ENCODE measurements at regions not wholly inside any gene's neighbourhood (a gene's known extent, or its start where the extent isn't known, plus 50 kb on each side); places are given as distances from the start of the nearest gene placed in this dataset.

DNA sequence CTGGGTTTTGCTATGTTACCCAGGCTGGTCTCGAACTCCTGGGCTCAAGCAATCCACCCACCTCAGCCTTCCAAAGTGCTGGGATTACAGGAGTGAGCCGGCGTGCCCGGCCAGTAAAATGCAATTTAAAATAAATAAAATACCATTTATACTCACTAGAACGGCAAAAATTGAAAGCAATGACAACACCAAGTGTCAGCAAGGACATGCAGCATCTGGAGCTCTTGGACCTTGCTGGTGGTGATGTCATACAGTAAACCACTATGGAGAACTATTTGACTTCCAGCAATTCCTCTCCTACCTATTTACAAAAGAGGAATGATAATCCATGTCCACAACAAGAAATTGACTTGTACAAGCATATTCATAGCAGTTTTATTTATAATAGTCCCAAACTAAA lies 105.7 kb upstream of the PHACTR1 start:
- no peak overlapping the region for H3K9ac ChIP-seq (ENCODE audit: control insufficient read depth, extremely low read depth, insufficient read depth, low read length)
- H3K9me1 ChIP-seq (ENCODE audit: control insufficient read depth, extremely low read depth, insufficient read depth, low read length) = no peaks in the 10 kb centered on the region
- no peaks in the 10 kb centered on the region for H3K9me3 ChIP-seq (ENCODE audit: control insufficient read depth, low read depth, low read length)
- peaks cover 21% of the 10 kb centered on the region for H3K4me1 ChIP-seq (ENCODE audit: control insufficient read depth, extremely low read depth, insufficient read depth, low read length)
- H2AFZ ChIP-seq (ENCODE audit: control insufficient read depth, low read length) = no peak overlapping the region
- no peak overlapping the region for H3K27ac ChIP-seq (ENCODE audit: control insufficient read depth, insufficient read depth, low read length)
- DNase-seq (ENCODE audit: low read depth, low spot score) (no peak), FAIRE-seq (no peak)
- no peaks in the 10 kb centered on the region for H3K79me2 ChIP-seq (ENCODE audit: control insufficient read depth, insufficient read depth, low read length)
- no peak overlapping the region for H3K4me3 ChIP-seq (ENCODE audit: control insufficient read depth in 2 of 3, extremely low read depth in 1 of 3, insufficient read depth in 2 of 3, low read depth in 1 of 3, low read length in 3 of 3)
- no peaks in the 10 kb centered on the region for H3K36me3 ChIP-seq (ENCODE audit: control insufficient read depth in 2 of 2, extremely low read depth in 1 of 2, insufficient read depth in 2 of 2, low read length in 2 of 2)
- dilution Hi-C loops (cut with MboI; ENCODE audit: extremely low pct_ligation_motif_present, low sequenced_read_pairs) = no loop called here
- H4K20me1 ChIP-seq (ENCODE audit: control insufficient read depth, extremely low read depth, insufficient read depth, low read length) = no peaks in the 10 kb centered on the region
- no peak for TF ChIP-seq EZH2 (IDR thresholded peaks at IDR 0.05; ENCODE audit: low read length)
- TF ChIP-seq, protein P1, sequence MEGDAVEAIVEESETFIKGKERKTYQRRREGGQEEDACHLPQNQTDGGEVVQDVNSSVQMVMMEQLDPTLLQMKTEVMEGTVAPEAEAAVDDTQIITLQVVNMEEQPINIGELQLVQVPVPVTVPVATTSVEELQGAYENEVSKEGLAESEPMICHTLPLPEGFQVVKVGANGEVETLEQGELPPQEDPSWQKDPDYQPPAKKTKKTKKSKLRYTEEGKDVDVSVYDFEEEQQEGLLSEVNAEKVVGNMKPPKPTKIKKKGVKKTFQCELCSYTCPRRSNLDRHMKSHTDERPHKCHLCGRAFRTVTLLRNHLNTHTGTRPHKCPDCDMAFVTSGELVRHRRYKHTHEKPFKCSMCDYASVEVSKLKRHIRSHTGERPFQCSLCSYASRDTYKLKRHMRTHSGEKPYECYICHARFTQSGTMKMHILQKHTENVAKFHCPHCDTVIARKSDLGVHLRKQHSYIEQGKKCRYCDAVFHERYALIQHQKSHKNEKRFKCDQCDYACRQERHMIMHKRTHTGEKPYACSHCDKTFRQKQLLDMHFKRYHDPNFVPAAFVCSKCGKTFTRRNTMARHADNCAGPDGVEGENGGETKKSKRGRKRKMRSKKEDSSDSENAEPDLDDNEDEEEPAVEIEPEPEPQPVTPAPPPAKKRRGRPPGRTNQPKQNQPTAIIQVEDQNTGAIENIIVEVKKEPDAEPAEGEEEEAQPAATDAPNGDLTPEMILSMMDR (optimal IDR thresholded peaks at IDR 0.05 in 1 of 3, IDR thresholded peaks at IDR 0.05 in 1 of 3, conservative IDR thresholded peaks at IDR 0.05 in 1 of 3; ENCODE audit: extremely low read depth in 1 of 3, insufficient read depth in 2 of 3, low read length in 3 of 3) = no peak
- H3K4me2 ChIP-seq (ENCODE audit: control insufficient read depth, extremely low read depth, insufficient read depth, low read depth, low read length) = no peak overlapping the region
- no peaks in the 10 kb centered on the region for H3K27me3 ChIP-seq (ENCODE audit: control insufficient read depth, extremely low read depth, insufficient read depth, low read length)

DNA sequence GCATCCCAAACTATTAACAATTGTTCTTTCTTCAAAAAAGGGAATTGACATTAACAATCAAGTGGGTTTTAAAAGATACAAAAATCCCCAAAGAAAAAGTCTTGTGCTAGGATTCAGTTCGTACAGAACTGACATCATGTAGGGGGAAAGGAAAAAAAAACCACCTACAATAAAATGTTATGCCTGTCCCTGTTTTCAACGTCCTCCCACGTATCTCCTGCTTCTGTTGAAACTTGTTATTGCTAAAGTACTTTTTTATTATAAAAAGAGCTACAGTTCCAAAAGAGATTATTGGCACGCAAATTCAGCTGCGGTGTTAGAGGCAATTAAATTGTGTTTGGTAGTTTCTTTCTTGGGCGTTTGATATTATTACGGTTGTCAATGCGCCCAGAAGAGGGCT lies 102.8 kb upstream of the PHACTR1 start:
- H3K4me1 ChIP-seq (ENCODE audit: control insufficient read depth, extremely low read depth, insufficient read depth, low read length) = peaks cover 3% of the 10 kb centered on the region
- FAIRE-seq = no peak
- no peak for DNase-seq (ENCODE audit: low read depth, low spot score)
- dilution Hi-C loops (cut with MboI; ENCODE audit: extremely low pct_ligation_motif_present, low sequenced_read_pairs) = no loop called here
- H3K4me2 ChIP-seq (ENCODE audit: control insufficient read depth, extremely low read depth, insufficient read depth, low read depth, low read length) = no peak overlapping the region
- H3K9ac ChIP-seq (ENCODE audit: control insufficient read depth, extremely low read depth, insufficient read depth, low read length) = no peak overlapping the region
- TF ChIP-seq EZH2 (IDR thresholded peaks at IDR 0.05; ENCODE audit: low read length) = no peak
- TF ChIP-seq, protein P1 (optimal IDR thresholded peaks at IDR 0.05 in 1 of 3, IDR thresholded peaks at IDR 0.05 in 1 of 3, conservative IDR thresholded peaks at IDR 0.05 in 1 of 3; ENCODE audit: extremely low read depth in 1 of 3, insufficient read depth in 2 of 3, low read length in 3 of 3) = no peak
- H3K9me1 ChIP-seq (ENCODE audit: control insufficient read depth, extremely low read depth, insufficient read depth, low read length) = no peaks in the 10 kb centered on the region
- H3K9me3 ChIP-seq (ENCODE audit: control insufficient read depth, low read depth, low read length) = no peaks in the 10 kb centered on the region
- H3K36me3 ChIP-seq (ENCODE audit: control insufficient read depth in 2 of 2, extremely low read depth in 1 of 2, insufficient read depth in 2 of 2, low read length in 2 of 2) = no peaks in the 10 kb centered on the region
- H3K27ac ChIP-seq (ENCODE audit: control insufficient read depth, insufficient read depth, low read length) = no peak overlapping the region
- H3K79me2 ChIP-seq (ENCODE audit: control insufficient read depth, insufficient read depth, low read length) = no peaks in the 10 kb centered on the region
- no peak overlapping the region for H2AFZ ChIP-seq (ENCODE audit: control insufficient read depth, low read length)
- no peaks in the 10 kb centered on the region for H3K27me3 ChIP-seq (ENCODE audit: control insufficient read depth, extremely low read depth, insufficient read depth, low read length)
- H4K20me1 ChIP-seq (ENCODE audit: control insufficient read depth, extremely low read depth, insufficient read depth, low read length) = no peaks in the 10 kb centered on the region
- H3K4me3 ChIP-seq (ENCODE audit: control insufficient read depth in 2 of 3, extremely low read depth in 1 of 3, insufficient read depth in 2 of 3, low read depth in 1 of 3, low read length in 3 of 3) = no peak overlapping the region
